PC-9 (cell line): ENCODE measurements at regions not wholly inside any gene's neighbourhood (a gene's known extent, or its start where the extent isn't known, plus 50 kb on each side); places are given as distances from the start of the nearest gene placed in this dataset.

Experiments
- BruUV-seq: library from RNA; stranded (reverse); fragments of 400-500 nt; replicated peaks from 2 replicates; lab custom pipeline; 2021; lab: Mats Ljungman, UMichigan
- CTCF ChIA-PET: fragments of 300-600 bp; sonication (Branson Sonifier 250); formaldehyde crosslinking; loops from one replicate; lab custom pipeline; 2022; ENCODE audit warnings: antibody characterized with exemption; lab: Charles Lee
- POLR2A ChIA-PET: fragments of 300-600 bp; sonication (Branson Sonifier 250); formaldehyde crosslinking; loops from one replicate; lab custom pipeline; 2022; ENCODE audit warnings: antibody characterized with exemption; ENCODE audit not compliant: unreplicated experiment; lab: Charles Lee
- DNase-seq, 2 experiments: peaks; one replicate each; pipeline versions ENCODE4 v3.0.0 to v3.0.0-alpha.2; 2015 to 2022; ENCODE audit warnings: mixed read lengths in 1 of 2
- H2AFZ ChIP-seq: fragments of 200-600 bp; sonication (generic); 2 replicates; pipeline ENCODE4 v1.8.1; 2017; ENCODE audit warnings: antibody characterized with exemption
- H3F3A ChIP-seq: fragments of 200-600 bp; sonication (generic); 2 replicates; pipeline ENCODE4 v1.8.1; 2017; ENCODE audit warnings: antibody characterized with exemption, mild to moderate bottlenecking, low read depth; ENCODE audit not compliant: insufficient read depth
- H3K27ac ChIP-seq: fragments of 200-600 bp; sonication (generic); 2 replicates; pipeline ENCODE4 v1.6.1; 2016; ENCODE audit warnings: mixed run types
- H3K27me3 ChIP-seq: fragments of 200-600 bp; sonication (generic); 2 replicates; pipeline ENCODE4 v1.6.1; 2016; ENCODE audit warnings: low read depth, mixed run types; ENCODE audit not compliant: insufficient read depth
- H3K36me3 ChIP-seq: fragments of 200-600 bp; sonication (generic); 2 replicates; pipeline ENCODE4 v1.6.1; 2016; ENCODE audit warnings: low read depth, mixed run types
- H3K4me1 ChIP-seq: fragments of 200-600 bp; sonication (generic); replicated peaks from 2 replicates; pipeline ENCODE4 v1.6.1; 2016; ENCODE audit warnings: mixed run types; ENCODE audit not compliant: insufficient read depth
- H3K4me2 ChIP-seq: fragments of 200-600 bp; sonication (generic); 2 replicates; pipeline ENCODE4 v1.6.1; 2017; ENCODE audit warnings: mixed run types
- H3K4me3 ChIP-seq: fragments of 200-600 bp; sonication (generic); 2 replicates; pipeline ENCODE4 v1.6.1; 2016; ENCODE audit warnings: mixed run types
- H3K79me2 ChIP-seq: fragments of 200-600 bp; sonication (generic); 2 replicates; pipeline ENCODE4 v1.6.1; 2017; ENCODE audit warnings: low read depth, mixed run types
- H3K9me2 ChIP-seq: fragments of 200-600 bp; sonication (generic); 2 replicates; pipeline ENCODE4 v1.8.1; 2017; ENCODE audit warnings: mild to moderate bottlenecking; ENCODE audit not compliant: insufficient read depth
- H3K9me3 ChIP-seq: fragments of 200-600 bp; sonication (generic); 2 replicates; pipeline ENCODE4 v1.8.1; 2016; ENCODE audit warnings: low read depth; ENCODE audit not compliant: insufficient read depth
- H4K20me1 ChIP-seq: fragments of 200-600 bp; sonication (generic); 2 replicates; pipeline ENCODE4 v1.8.1; 2017; ENCODE audit not compliant: insufficient read depth
- EZH2 ChIP-seq: fragments of 200-600 bp; sonication (generic); IDR thresholded peaks from 2 replicates; pipeline ENCODE4 v1.8.0; 2017; ENCODE audit warnings: antibody characterized with exemption, low read depth
- intact Hi-C: fragments of 100-400 bp; cut with micrococcal nuclease; formaldehyde crosslinking; loops from one replicate; pipeline ENCODE4 v1.10.0; 2022; ENCODE audit not compliant: unreplicated experiment
- TF ChIP-seq, protein P1 (sequence below): fragments of 200-600 bp; sonication (generic); conservative IDR thresholded peaks from 2 replicates; pipeline ENCODE4 v1.6.1; 2017; ENCODE audit warnings: mixed run types, antibody characterized with exemption, mild to moderate bottlenecking, moderate library complexity

DNA sequence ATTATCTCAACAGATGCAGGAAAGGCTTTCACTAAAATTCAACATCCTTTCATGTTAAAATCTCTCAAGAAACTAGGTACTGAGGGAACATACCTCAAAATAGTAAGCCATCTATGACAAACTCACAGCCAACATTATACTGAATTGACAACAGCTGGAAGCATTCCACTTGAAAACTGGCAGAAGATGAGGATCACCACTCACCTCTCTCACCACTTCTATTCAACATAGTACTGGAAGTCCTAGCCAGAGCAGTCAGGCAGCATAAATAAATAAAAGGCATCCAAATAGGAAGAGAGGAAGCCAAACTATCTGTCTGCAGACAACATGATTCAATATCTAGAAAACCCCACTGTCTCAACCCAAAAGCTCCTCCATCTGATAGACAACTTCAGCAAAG lies 203.6 kb upstream of the GRAMD2B start:
- Histone ChIP-seq H3K79me2 (no peaks in the 10 kb centered on the region), H3K4me2 (no peak overlapping the region), H3F3A (no peaks in the 10 kb centered on the region), H3K9me2 (no peaks in the 10 kb centered on the region), H3K9me3 (no peaks in the 10 kb centered on the region), H3K36me3 (no peaks in the 10 kb centered on the region), H2AFZ (no peak overlapping the region), H3K27me3 (no peaks in the 10 kb centered on the region), H3K4me1 (no peaks in the 10 kb centered on the region), H4K20me1 (no peaks in the 10 kb centered on the region), H3K27ac (no peak overlapping the region), H3K4me3 (no peak overlapping the region)
- TF ChIP-seq, protein P1, sequence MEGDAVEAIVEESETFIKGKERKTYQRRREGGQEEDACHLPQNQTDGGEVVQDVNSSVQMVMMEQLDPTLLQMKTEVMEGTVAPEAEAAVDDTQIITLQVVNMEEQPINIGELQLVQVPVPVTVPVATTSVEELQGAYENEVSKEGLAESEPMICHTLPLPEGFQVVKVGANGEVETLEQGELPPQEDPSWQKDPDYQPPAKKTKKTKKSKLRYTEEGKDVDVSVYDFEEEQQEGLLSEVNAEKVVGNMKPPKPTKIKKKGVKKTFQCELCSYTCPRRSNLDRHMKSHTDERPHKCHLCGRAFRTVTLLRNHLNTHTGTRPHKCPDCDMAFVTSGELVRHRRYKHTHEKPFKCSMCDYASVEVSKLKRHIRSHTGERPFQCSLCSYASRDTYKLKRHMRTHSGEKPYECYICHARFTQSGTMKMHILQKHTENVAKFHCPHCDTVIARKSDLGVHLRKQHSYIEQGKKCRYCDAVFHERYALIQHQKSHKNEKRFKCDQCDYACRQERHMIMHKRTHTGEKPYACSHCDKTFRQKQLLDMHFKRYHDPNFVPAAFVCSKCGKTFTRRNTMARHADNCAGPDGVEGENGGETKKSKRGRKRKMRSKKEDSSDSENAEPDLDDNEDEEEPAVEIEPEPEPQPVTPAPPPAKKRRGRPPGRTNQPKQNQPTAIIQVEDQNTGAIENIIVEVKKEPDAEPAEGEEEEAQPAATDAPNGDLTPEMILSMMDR, result no peak
- no peak for TF ChIP-seq EZH2
- DNase-seq, result no peak
- ChIA-PET CTCF (no interaction called here), POLR2A (no interaction called here)
- intact Hi-C loops, result no loop called here
- BruUV-seq, result no TSS peak

GRCh38 chr5:126220725-126221124 lies 202.5 kb upstream of the GRAMD2B start:
- no peaks in the 10 kb centered on the region for H3K27me3 ChIP-seq
- CTCF ChIA-PET, result no interaction called here
- no peaks in the 10 kb centered on the region for H3K36me3 ChIP-seq
- no peak overlapping the region for H2AFZ ChIP-seq
- intact Hi-C loops, result no loop called here
- no peak overlapping the region for H3K4me3 ChIP-seq
- no peak for TF ChIP-seq EZH2
- TF ChIP-seq, protein P1, result no peak
- POLR2A ChIA-PET, result no interaction called here
- H3K9me2 ChIP-seq, result no peaks in the 10 kb centered on the region
- H3F3A ChIP-seq, result no peaks in the 10 kb centered on the region
- H4K20me1 ChIP-seq, result no peaks in the 10 kb centered on the region
- H3K9me3 ChIP-seq, result no peaks in the 10 kb centered on the region
- BruUV-seq, result no TSS peak
- H3K4me2 ChIP-seq, result no peak overlapping the region
- H3K4me1 ChIP-seq, result no peaks in the 10 kb centered on the region
- no peaks in the 10 kb centered on the region for H3K79me2 ChIP-seq
- H3K27ac ChIP-seq, result no peak overlapping the region
- DNase-seq, result no peak

- Histone ChIP-seq H3K79me2 (no peaks in the 10 kb centered on the region), H3K27me3 (no peaks in the 10 kb centered on the region; the same call in 1 of the 2 replicates), H3K4me1 (no peaks in the 10 kb centered on the region), H3K27ac (no peak overlapping the region), H3K9me3 (no peaks in the 10 kb centered on the region), H3K4me3 (no peak overlapping the region), H3K36me3 (no peaks in the 10 kb centered on the region), H3K9me2 (no peaks in the 10 kb centered on the region), H3F3A (no peaks in the 10 kb centered on the region), H3K4me2 (no peak overlapping the region), H4K20me1 (no peaks in the 10 kb centered on the region), H2AFZ (no peak overlapping the region)
- TF ChIP-seq, protein P1, result no peak
- TF ChIP-seq EZH2, result no peak
- no peak for DNase-seq
- intact Hi-C loops, result no loop called here
- ChIA-PET POLR2A (no interaction called here), CTCF (no interaction called here)
- no TSS peak for BruUV-seq
Measured at GRCh38 chr5:126228934-126229333, 194.3 kb upstream of the GRAMD2B start.
